ENCODE measurements at regions not wholly inside any gene's neighbourhood (a gene's known extent, or its start where the extent isn't known, plus 50 kb on each side); places are given as distances from the start of the nearest gene placed in this dataset.
"Not testable (repeated sequence)": the region's sequence is repeated elsewhere in the genome, so short reads cannot be mapped to it uniquely, and the experiment has no call there.

- H3K4me1 ChIP-seq (ENCODE audit: control insufficient read depth, insufficient read depth, low read length); H3K9ac ChIP-seq (ENCODE audit: low read length); H3K27ac ChIP-seq (ENCODE audit: low read depth, low read length); H3K4me3 ChIP-seq (ENCODE audit: low read length); H3K27me3 ChIP-seq (ENCODE audit: control insufficient read depth, insufficient read depth, low read length); H3K36me3 ChIP-seq (ENCODE audit: control insufficient read depth, insufficient read depth, low read length): not testable (repeated sequence)
Measured at GRCh38 chr10:38383800-38384199, 289.7 kb downstream of the ZNF37A start.

DNA sequence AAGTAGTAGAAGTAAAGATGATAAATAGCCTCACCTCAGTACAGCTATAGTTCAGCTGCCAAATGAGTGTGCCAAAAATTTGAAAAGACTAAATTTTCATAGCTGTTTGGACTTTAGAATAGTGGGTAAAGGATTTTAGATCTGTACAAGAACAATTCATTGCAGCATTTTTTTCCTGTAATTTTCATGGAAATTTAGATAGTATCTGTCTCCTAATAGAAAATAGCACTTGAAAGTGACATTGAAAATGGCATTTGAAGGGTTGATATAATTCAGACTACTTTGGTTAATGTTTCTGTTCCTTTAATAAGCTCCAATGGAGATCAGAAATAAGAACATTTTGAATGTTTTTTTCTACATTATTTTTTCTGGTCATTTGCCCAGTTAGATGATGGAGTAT, 292.7 kb downstream of the ZNF37A start:
- not testable (repeated sequence) for H3K4me1 ChIP-seq (ENCODE audit: control insufficient read depth, insufficient read depth, low read length); H3K9ac ChIP-seq (ENCODE audit: low read length); H3K27me3 ChIP-seq (ENCODE audit: control insufficient read depth, insufficient read depth, low read length); H3K27ac ChIP-seq (ENCODE audit: low read depth, low read length); H3K36me3 ChIP-seq (ENCODE audit: control insufficient read depth, insufficient read depth, low read length); H3K4me3 ChIP-seq (ENCODE audit: low read length)

DNA sequence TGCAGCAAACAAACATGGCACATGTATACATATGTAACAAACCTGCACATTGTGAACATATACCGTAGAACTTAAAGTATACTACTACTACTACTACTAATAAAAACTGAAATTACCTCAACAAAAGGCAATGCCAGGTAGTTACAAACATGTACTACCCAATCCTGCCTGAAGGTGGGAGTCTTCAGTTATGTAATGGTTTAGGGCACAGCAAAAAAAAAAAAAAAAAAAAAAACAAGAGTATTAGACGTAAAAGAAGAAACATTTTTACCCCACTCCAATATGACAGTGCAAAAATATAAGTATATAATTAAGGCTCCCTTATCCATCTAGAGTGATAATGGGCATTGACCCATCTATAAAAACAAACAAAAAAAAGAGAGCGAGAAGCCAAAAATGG, 296.6 kb downstream of the ZNF37A start:
- H3K4me3 ChIP-seq (ENCODE audit: low read length); H3K9ac ChIP-seq (ENCODE audit: low read length); H3K4me1 ChIP-seq (ENCODE audit: control insufficient read depth, insufficient read depth, low read length); H3K36me3 ChIP-seq (ENCODE audit: control insufficient read depth, insufficient read depth, low read length); H3K27me3 ChIP-seq (ENCODE audit: control insufficient read depth, insufficient read depth, low read length); H3K27ac ChIP-seq (ENCODE audit: low read depth, low read length): not testable (repeated sequence)

- H3K27me3 ChIP-seq (ENCODE audit: control insufficient read depth, insufficient read depth, low read length); H3K27ac ChIP-seq (ENCODE audit: low read depth, low read length); H3K4me3 ChIP-seq (ENCODE audit: low read length); H3K4me1 ChIP-seq (ENCODE audit: control insufficient read depth, insufficient read depth, low read length); H3K9ac ChIP-seq (ENCODE audit: low read length); H3K36me3 ChIP-seq (ENCODE audit: control insufficient read depth, insufficient read depth, low read length): not testable (repeated sequence)
Measured at GRCh38 chr10:38395465-38395864, 301.3 kb downstream of the ZNF37A start.

GRCh38 chr10:38396178-38396954, 302.2 kb downstream of the ZNF37A start:
- not testable (repeated sequence) for H3K36me3 ChIP-seq (ENCODE audit: control insufficient read depth, insufficient read depth, low read length); H3K27me3 ChIP-seq (ENCODE audit: control insufficient read depth, insufficient read depth, low read length); H3K4me3 ChIP-seq (ENCODE audit: low read length); H3K27ac ChIP-seq (ENCODE audit: low read depth, low read length); H3K4me1 ChIP-seq (ENCODE audit: control insufficient read depth, insufficient read depth, low read length); H3K9ac ChIP-seq (ENCODE audit: low read length)

DNA sequence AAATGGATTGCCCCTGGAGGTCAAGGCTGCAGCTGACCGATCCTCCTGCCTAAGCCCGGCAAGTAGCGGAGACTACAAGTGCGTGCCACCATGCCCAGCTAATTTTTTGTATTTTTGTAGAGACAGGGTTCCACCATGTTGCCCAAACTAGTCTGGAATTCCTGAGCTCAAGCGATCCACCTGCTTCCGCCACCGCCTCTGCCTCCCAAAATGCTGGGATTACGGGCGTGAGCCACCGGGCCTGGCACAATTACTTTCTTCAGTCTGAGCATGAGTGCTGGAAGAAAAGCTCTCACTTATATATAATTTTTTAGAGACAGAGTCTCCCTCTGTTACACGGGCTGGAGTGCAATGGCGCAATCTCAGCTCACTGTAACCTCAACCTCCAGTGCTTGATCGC, 307.4 kb downstream of the ZNF37A start:
- not testable (repeated sequence) for H3K36me3 ChIP-seq (ENCODE audit: control insufficient read depth, insufficient read depth, low read length); H3K9ac ChIP-seq (ENCODE audit: low read length); H3K27ac ChIP-seq (ENCODE audit: low read depth, low read length); H3K4me1 ChIP-seq (ENCODE audit: control insufficient read depth, insufficient read depth, low read length); H3K27me3 ChIP-seq (ENCODE audit: control insufficient read depth, insufficient read depth, low read length)
- peak overlapping the region; percentile 82 for H3K4me3 ChIP-seq (ENCODE audit: low read length)

DNA sequence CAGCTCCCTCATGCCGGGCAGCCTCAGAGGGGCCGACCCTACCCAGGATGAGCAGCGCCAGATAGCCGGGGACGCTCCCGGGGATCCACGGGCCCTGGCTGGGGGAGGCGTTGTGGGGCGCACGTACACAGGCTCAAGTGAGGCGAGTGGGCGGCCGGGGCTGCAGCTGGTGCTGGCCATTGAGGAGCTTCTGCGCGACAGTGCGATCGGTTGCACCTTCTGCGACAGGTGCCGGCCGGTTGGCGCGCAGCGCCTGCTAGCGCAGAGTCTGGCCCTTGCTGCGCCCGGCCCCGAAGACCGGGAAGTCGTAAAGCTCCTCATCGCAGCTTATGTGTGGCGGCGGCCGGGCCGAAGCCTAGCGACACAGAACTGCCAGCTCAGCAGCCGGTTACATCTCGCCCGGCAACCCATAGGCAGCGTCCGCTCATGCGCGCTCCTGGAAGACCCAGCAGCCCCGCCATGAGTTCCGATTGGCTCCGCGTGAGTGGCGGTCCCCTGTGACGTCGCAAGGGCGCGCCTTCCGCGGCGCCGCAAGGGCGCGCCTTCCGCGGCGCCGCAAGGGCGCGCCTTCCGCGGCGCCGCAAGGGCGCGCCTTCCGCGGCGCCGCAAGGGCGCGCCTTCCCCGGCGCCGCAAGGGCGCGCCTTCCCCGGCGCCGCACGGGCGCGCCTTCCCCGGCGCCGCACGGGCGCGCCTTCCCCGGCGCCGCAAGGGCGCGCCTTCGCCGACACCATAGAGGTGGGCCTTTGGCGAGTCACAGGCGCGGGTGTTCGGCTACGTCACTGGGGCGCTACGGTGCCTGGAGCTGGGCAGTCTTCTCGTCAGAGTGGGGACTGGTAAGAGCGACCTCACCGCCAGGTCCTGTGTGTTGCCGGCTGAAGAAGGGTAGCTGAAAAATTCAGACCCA, 308.6 kb downstream of the ZNF37A start:
- not testable (repeated sequence) for H3K36me3 ChIP-seq (ENCODE audit: control insufficient read depth, insufficient read depth, low read length); H3K27me3 ChIP-seq (ENCODE audit: control insufficient read depth, insufficient read depth, low read length); H3K4me1 ChIP-seq (ENCODE audit: control insufficient read depth, insufficient read depth, low read length)
- H3K9ac ChIP-seq (ENCODE audit: low read length): peak overlapping the region; percentile 70
- peak overlapping the region; percentile 94 for H3K27ac ChIP-seq (ENCODE audit: low read depth, low read length)
- peak overlapping the region; percentile 82 for H3K4me3 ChIP-seq (ENCODE audit: low read length)

- not testable (repeated sequence) for H3K4me1 ChIP-seq (ENCODE audit: control insufficient read depth, insufficient read depth, low read length); H3K36me3 ChIP-seq (ENCODE audit: control insufficient read depth, insufficient read depth, low read length); H3K27me3 ChIP-seq (ENCODE audit: control insufficient read depth, insufficient read depth, low read length); H3K9ac ChIP-seq (ENCODE audit: low read length)
- peak overlapping the region; percentile 65 for H3K4me3 ChIP-seq (ENCODE audit: low read length)
- H3K27ac ChIP-seq (ENCODE audit: low read depth, low read length): peak overlapping the region; percentile 94
Measured at GRCh38 chr10:38403347-38404117, 309.4 kb downstream of the ZNF37A start.

GRCh38 chr10:38423634-38424033, 329.5 kb downstream of the ZNF37A start:
- not testable (repeated sequence) for H3K4me1 ChIP-seq (ENCODE audit: control insufficient read depth, insufficient read depth, low read length); H3K27ac ChIP-seq (ENCODE audit: low read depth, low read length); H3K36me3 ChIP-seq (ENCODE audit: control insufficient read depth, insufficient read depth, low read length); H3K9ac ChIP-seq (ENCODE audit: low read length); H3K4me3 ChIP-seq (ENCODE audit: low read length); H3K27me3 ChIP-seq (ENCODE audit: control insufficient read depth, insufficient read depth, low read length)

GRCh38 chr10:38430242-38430641, 336.1 kb downstream of the ZNF37A start:
- H3K27ac ChIP-seq (ENCODE audit: low read depth, low read length); H3K9ac ChIP-seq (ENCODE audit: low read length); H3K4me1 ChIP-seq (ENCODE audit: control insufficient read depth, insufficient read depth, low read length); H3K27me3 ChIP-seq (ENCODE audit: control insufficient read depth, insufficient read depth, low read length); H3K4me3 ChIP-seq (ENCODE audit: low read length); H3K36me3 ChIP-seq (ENCODE audit: control insufficient read depth, insufficient read depth, low read length): not testable (repeated sequence)

GRCh38 chr10:38437359-38437758, 343.2 kb downstream of the ZNF37A start:
- not testable (repeated sequence) for H3K36me3 ChIP-seq (ENCODE audit: control insufficient read depth, insufficient read depth, low read length)

GRCh38 chr10:38448614-38449355, 354.6 kb downstream of the ZNF37A start:
- H3K36me3 ChIP-seq (ENCODE audit: control insufficient read depth, insufficient read depth, low read length); H3K4me1 ChIP-seq (ENCODE audit: control insufficient read depth, insufficient read depth, low read length); H3K27me3 ChIP-seq (ENCODE audit: control insufficient read depth, insufficient read depth, low read length); H3K9ac ChIP-seq (ENCODE audit: low read length); H3K27ac ChIP-seq (ENCODE audit: low read depth, low read length); H3K4me3 ChIP-seq (ENCODE audit: low read length): not testable (repeated sequence)

More at GRCh38 chr10:38437359-38437758, 343.2 kb downstream of the ZNF37A start:
- not testable (repeated sequence) for H3K9ac ChIP-seq (ENCODE audit: low read length); H3K27ac ChIP-seq (ENCODE audit: low read depth, low read length); H3K4me1 ChIP-seq (ENCODE audit: control insufficient read depth, insufficient read depth, low read length); H3K27me3 ChIP-seq (ENCODE audit: control insufficient read depth, insufficient read depth, low read length); H3K4me3 ChIP-seq (ENCODE audit: low read length)
